Right renal pelvis (tissue), 4 donors: ENCODE measurements at regions not wholly inside any gene's neighbourhood (a gene's known extent, or its start where the extent isn't known, plus 50 kb on each side); places are given as distances from the start of the nearest gene placed in this dataset.
"Not testable (repeated sequence)": the region's sequence is repeated elsewhere in the genome, so short reads cannot be mapped to it uniquely, and the experiment has no call there.

Source experiments
- DNase-seq, 4 donors: peaks; one replicate each; pipeline ENCODE4 v3.0.0-alpha.2; 2013; ENCODE audit warnings: low read depth in 4 of 4, low spot score in 3 of 4, missing footprints in 1 of 4

- DNase-seq, result no peak
Measured at GRCh38 chr5:91456928-91457680, 74.0 kb upstream of the ARRDC3 start.

- DNase-seq, result no peak
Measured at GRCh38 chr5:91449083-91449482, 66.0 kb upstream of the ARRDC3 start.

GRCh38 chr5:91448079-91448478, 65.0 kb upstream of the ARRDC3 start:
- DNase-seq, result not testable (repeated sequence)

- DNase-seq, result not testable (repeated sequence)
Measured at GRCh38 chr5:91446880-91447279, 63.8 kb upstream of the ARRDC3 start.

- no peak for DNase-seq
Measured at GRCh38 chr5:91443761-91444467, 60.8 kb upstream of the ARRDC3 start.

GRCh38 chr5:91443023-91443422, 59.9 kb upstream of the ARRDC3 start:
- DNase-seq, result no peak

- DNase-seq, result no peak
Measured at GRCh38 chr5:91441082-91441481, 58.0 kb upstream of the ARRDC3 start.

- DNase-seq, result no peak
Measured at GRCh38 chr5:91438871-91439270, 55.8 kb upstream of the ARRDC3 start.

GRCh38 chr5:91436241-91436640, 53.1 kb upstream of the ARRDC3 start:
- DNase-seq, result no peak

GRCh38 chr5:91434348-91434747, 51.2 kb upstream of the ARRDC3 start:
- no peak for DNase-seq

GRCh38 chr5:91433861-91434260, 50.7 kb upstream of the ARRDC3 start:
- DNase-seq, result no peak
